ENCODE measurements at regions not wholly inside any gene's neighbourhood (a gene's known extent, or its start where the extent isn't known, plus 50 kb on each side); places are given as distances from the start of the nearest gene placed in this dataset.

- no peak for DNase-seq (ENCODE audit: low spot score)
- TF ChIP-seq, protein P1, sequence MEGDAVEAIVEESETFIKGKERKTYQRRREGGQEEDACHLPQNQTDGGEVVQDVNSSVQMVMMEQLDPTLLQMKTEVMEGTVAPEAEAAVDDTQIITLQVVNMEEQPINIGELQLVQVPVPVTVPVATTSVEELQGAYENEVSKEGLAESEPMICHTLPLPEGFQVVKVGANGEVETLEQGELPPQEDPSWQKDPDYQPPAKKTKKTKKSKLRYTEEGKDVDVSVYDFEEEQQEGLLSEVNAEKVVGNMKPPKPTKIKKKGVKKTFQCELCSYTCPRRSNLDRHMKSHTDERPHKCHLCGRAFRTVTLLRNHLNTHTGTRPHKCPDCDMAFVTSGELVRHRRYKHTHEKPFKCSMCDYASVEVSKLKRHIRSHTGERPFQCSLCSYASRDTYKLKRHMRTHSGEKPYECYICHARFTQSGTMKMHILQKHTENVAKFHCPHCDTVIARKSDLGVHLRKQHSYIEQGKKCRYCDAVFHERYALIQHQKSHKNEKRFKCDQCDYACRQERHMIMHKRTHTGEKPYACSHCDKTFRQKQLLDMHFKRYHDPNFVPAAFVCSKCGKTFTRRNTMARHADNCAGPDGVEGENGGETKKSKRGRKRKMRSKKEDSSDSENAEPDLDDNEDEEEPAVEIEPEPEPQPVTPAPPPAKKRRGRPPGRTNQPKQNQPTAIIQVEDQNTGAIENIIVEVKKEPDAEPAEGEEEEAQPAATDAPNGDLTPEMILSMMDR (IDR thresholded peaks at IDR 0.05): no peak
- no peaks in the 10 kb centered on the region for H3K27me3 ChIP-seq
- no peak overlapping the region for H3K27ac ChIP-seq
- no peaks in the 10 kb centered on the region for H3K36me3 ChIP-seq
- no peak overlapping the region for H3K4me3 ChIP-seq
- H3K9me3 ChIP-seq: no peaks in the 10 kb centered on the region
- H3K4me1 ChIP-seq: no peaks in the 10 kb centered on the region
These were observed 346.6 kb downstream of the TSHZ3 start for GRCh38 chr19:31002518-31003244.

- Histone ChIP-seq H3K27ac (no peak overlapping the region), H3K27me3 (no peaks in the 10 kb centered on the region), H3K4me3 (no peak overlapping the region), H3K4me1 (no peaks in the 10 kb centered on the region), H3K36me3 (no peaks in the 10 kb centered on the region), H3K9me3 (no peaks in the 10 kb centered on the region)
- TF ChIP-seq, protein P1 (IDR thresholded peaks at IDR 0.05): no peak
- no peak for DNase-seq (ENCODE audit: low spot score)
These were observed 347.2 kb downstream of the TSHZ3 start for GRCh38 chr19:31001991-31002390.

DNA sequence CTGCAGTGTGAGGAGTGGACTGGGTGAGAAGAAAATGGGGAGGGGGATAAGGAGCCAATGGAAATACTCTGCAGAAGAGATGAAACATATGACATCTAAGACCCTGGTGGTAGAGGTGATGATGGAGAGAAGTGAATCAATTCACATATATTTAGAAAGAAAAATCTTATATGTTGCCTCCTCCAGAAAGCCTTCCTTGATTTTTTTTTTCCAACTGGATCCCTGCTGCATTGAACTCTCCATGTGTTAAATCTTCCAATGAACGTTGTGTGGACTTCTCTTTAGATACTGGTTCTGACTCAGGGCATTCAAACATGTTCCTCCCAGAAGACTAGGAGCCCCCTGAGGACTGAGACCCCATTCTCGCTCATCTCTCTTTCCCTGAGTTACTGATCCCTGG, 348.3 kb downstream of the TSHZ3 start:
- Histone ChIP-seq H3K27ac (no peak overlapping the region), H3K36me3 (no peaks in the 10 kb centered on the region), H3K4me3 (no peak overlapping the region), H3K27me3 (no peaks in the 10 kb centered on the region), H3K9me3 (no peaks in the 10 kb centered on the region), H3K4me1 (no peaks in the 10 kb centered on the region)
- no peak for DNase-seq (ENCODE audit: low spot score)
- TF ChIP-seq, protein P1 (IDR thresholded peaks at IDR 0.05): no peak

- Histone ChIP-seq H3K4me1 (no peaks in the 10 kb centered on the region), H3K27me3 (no peaks in the 10 kb centered on the region), H3K27ac (no peak overlapping the region), H3K4me3 (no peak overlapping the region), H3K9me3 (no peaks in the 10 kb centered on the region), H3K36me3 (no peaks in the 10 kb centered on the region)
- TF ChIP-seq, protein P1 (IDR thresholded peaks at IDR 0.05): no peak
- no peak for DNase-seq (ENCODE audit: low spot score)
These were observed 349.5 kb downstream of the TSHZ3 start for GRCh38 chr19:30999726-31000125.

DNA sequence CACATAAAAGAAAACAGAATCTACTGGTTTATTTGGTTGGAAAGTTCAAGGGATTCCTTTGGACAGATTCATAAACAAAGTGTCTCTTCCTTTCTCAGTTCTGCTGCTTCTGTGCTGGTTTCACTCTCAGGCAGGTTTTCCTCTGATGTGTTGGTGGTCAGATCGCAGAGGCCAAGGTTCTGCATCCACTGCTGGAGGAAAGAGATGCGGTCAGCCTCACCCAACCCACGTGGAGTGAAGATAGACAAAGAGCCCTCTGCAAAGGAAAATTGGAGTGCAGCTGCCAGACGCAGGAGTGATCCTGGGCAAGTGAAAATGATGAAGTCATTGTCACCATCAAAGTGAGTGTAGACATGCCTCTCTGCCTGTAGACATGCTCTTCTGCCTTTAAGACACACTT, 352.0 kb downstream of the TSHZ3 start:
- Histone ChIP-seq H3K36me3 (no peaks in the 10 kb centered on the region), H3K27ac (no peak overlapping the region), H3K27me3 (no peaks in the 10 kb centered on the region), H3K4me1 (no peaks in the 10 kb centered on the region), H3K9me3 (no peaks in the 10 kb centered on the region), H3K4me3 (no peak overlapping the region)
- TF ChIP-seq, protein P1 (IDR thresholded peaks at IDR 0.05): no peak
- DNase-seq (ENCODE audit: low spot score): no peak

- H3K9me3 ChIP-seq: peaks cover 0 to 16% of the 10 kb centered on the region in 2 donors
- no peak for DNase-seq (ENCODE audit: low spot score)
- H3K27ac ChIP-seq: no peak overlapping the region
- H3K27me3 ChIP-seq: no peaks in the 10 kb centered on the region
- TF ChIP-seq, protein P1 (IDR thresholded peaks at IDR 0.05): no peak
- H3K4me3 ChIP-seq: no peak overlapping the region
- no peaks in the 10 kb centered on the region for H3K4me1 ChIP-seq
- H3K36me3 ChIP-seq: no peaks in the 10 kb centered on the region
These were observed 370.6 kb downstream of the TSHZ3 start for GRCh38 chr19:30978639-30979038.

Data from right atrium auricular region (tissue), 2 donors.